SJSA1 (cell line): ENCODE measurements at regions not wholly inside any gene's neighbourhood (a gene's known extent, or its start where the extent isn't known, plus 50 kb on each side); places are given as distances from the start of the nearest gene placed in this dataset.

ENCODE experiments used
- DNase-seq, 2 experiments: peaks; one replicate each; pipeline ENCODE4 v3.0.0-alpha.2; 2015 to 2020; ENCODE audit warnings: low spot score in 2 of 2, low read depth in 1 of 2
- H3K27ac ChIP-seq: fragments of 250-450 bp; sonication (Bioruptor Pico); 2 replicates; pipeline ENCODE4 v1.5.1; 2020; ENCODE audit warnings: mild to moderate bottlenecking, moderate library complexity
- H3K27me3 ChIP-seq: fragments of 250-450 bp; sonication (Bioruptor Pico); replicated peaks from 2 replicates; pipeline ENCODE4 v1.5.1; 2020; ENCODE audit warnings: mild to moderate bottlenecking, moderate library complexity
- H3K36me3 ChIP-seq: fragments of 250-450 bp; sonication (Bioruptor Pico); 2 replicates; pipeline ENCODE4 v1.5.1; 2020; ENCODE audit warnings: mild to moderate bottlenecking
- H3K4me1 ChIP-seq: fragments of 250-450 bp; sonication (Bioruptor Pico); replicated peaks from 2 replicates; pipeline ENCODE4 v1.6.1; 2021; ENCODE audit warnings: mild to moderate bottlenecking
- H3K4me3 ChIP-seq: fragments of 250-450 bp; sonication (Bioruptor Pico); 2 replicates; pipeline ENCODE4 v1.5.1; 2020; ENCODE audit warnings: mild to moderate bottlenecking
- H3K9me3 ChIP-seq: fragments of 250-450 bp; sonication (Bioruptor Pico); replicated peaks from 2 replicates; pipeline ENCODE4 v1.5.1; 2020; ENCODE audit warnings: mild to moderate bottlenecking

DNA sequence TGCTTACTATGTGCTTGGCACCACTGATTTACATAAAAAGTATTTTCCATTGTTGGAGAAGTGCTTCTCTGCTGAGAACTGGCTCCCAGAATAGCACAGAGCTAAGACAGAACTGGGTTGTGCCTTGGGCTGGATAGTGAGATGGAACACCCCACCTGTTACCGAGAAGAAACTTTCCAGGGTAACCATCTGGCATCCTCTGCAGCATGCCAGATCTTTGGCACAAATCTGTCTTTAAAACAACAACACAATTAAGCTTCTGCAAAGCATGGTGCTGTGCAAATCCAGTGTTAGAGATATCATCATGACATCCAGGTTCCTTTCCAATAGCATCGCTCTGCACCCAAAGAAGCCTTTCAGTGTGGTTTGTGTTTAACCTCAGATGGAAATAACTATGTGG is 202.5 kb upstream of the RFC3 start:
- H3K4me3 ChIP-seq, result no peak overlapping the region
- H3K9me3 ChIP-seq, result no peaks in the 10 kb centered on the region
- no peaks in the 10 kb centered on the region for H3K27me3 ChIP-seq
- H3K27ac ChIP-seq, result no peak overlapping the region
- peaks cover 6% of the 10 kb centered on the region for H3K4me1 ChIP-seq
- no peak for DNase-seq
- H3K36me3 ChIP-seq, result no peaks in the 10 kb centered on the region

DNA sequence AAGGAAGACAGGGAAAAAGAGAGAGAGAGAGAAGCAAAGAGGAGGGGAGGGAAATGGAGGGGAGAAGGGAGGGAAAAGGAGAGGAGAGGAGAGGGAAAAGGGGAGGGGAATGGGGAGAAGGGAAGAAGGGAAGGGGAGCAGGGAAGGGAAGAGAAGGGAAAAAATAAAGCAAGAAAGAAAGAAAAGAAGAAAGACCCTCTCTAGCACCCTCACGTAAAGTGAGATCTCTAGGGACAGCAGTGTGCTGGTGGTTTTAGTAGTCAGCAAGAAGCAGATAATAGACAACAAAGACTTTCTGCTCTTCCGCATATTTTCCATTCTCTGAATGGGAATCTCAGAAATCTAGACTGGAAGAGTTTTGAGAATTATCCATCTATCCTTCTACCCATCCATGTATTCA is 201.8 kb upstream of the RFC3 start:
- no peak overlapping the region for H3K27ac ChIP-seq
- no peaks in the 10 kb centered on the region; the same call in 1 of the 2 replicates for H3K4me1 ChIP-seq
- DNase-seq, result no peak
- no peaks in the 10 kb centered on the region for H3K9me3 ChIP-seq
- no peaks in the 10 kb centered on the region for H3K27me3 ChIP-seq
- H3K36me3 ChIP-seq, result no peaks in the 10 kb centered on the region
- no peak overlapping the region for H3K4me3 ChIP-seq

DNA sequence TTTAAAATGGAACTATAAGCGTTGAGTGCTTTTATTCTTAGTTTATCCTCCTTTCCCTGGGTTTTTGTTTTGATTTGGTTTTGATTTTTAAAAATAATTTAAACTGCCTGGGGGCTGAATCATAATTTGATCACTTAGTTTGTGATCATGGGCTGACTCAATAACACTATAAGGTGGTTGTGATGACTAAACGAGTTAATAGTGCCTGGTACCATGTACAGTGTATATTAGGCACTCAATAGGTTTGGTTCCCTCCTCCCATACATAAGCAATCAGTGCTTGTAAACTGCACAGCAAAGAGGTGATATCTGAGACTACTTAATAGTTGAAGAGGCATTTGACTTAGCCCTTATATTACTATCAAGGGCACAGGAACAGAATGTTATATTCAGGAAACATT is 200.9 kb upstream of the RFC3 start:
- Histone ChIP-seq H3K27ac (no peak overlapping the region), H3K4me1 (no peaks in the 10 kb centered on the region), H3K27me3 (no peaks in the 10 kb centered on the region), H3K4me3 (no peak overlapping the region), H3K9me3 (no peaks in the 10 kb centered on the region), H3K36me3 (no peaks in the 10 kb centered on the region)
- DNase-seq, result no peak

- no peak overlapping the region for H3K27ac ChIP-seq
- H3K4me3 ChIP-seq, result no peak overlapping the region
- no peaks in the 10 kb centered on the region for H3K4me1 ChIP-seq
- no peaks in the 10 kb centered on the region for H3K36me3 ChIP-seq
- H3K9me3 ChIP-seq, result no peaks in the 10 kb centered on the region
- no peak for DNase-seq
- no peaks in the 10 kb centered on the region for H3K27me3 ChIP-seq
Observed at GRCh38 chr13:33624253-33624652, 193.7 kb upstream of the RFC3 start.

DNA sequence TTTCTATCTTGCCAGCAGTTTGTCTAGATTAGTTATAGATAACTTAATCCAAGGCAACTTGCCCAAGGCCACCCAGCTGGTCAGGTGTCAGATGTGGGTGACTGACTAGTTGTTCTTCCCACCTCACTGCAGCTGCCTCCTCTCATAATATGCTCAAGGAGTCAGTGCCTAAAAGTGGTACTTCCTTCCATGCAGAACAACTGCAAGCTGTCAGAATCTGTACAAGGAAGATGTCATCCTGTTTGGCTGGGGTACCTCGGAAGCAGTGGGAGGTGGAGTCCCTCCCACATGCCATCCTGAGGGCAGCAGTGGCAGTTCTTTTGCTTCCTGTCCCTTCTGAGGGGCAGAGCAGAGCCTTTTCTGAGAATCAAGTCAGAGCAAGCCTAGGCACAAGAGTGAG is 193.2 kb upstream of the RFC3 start:
- H3K4me1 ChIP-seq, result no peaks in the 10 kb centered on the region
- no peaks in the 10 kb centered on the region for H3K9me3 ChIP-seq
- no peaks in the 10 kb centered on the region for H3K36me3 ChIP-seq
- H3K4me3 ChIP-seq, result no peak overlapping the region
- no peaks in the 10 kb centered on the region for H3K27me3 ChIP-seq
- no peak for DNase-seq
- no peak overlapping the region for H3K27ac ChIP-seq

DNA sequence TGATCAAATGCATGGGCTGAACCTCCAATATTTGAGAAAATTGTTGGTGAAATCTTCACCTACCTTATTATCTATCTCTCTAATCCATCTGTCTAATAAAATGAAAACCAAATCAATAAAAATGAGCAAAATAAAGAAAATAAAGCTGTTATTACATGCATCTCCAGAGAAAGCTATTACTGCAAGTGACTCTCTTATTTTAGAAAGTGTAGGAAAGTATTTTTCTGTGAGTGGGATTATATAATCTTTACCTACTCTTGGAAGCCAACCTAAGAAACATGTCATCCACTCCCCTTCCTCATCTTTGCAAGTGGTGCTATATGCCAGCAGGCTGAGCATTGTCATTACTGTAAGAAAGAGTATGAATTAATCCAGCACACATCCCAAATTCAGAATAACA is 191.5 kb upstream of the RFC3 start:
- no peaks in the 10 kb centered on the region for H3K4me1 ChIP-seq
- H3K4me3 ChIP-seq, result no peak overlapping the region
- no peaks in the 10 kb centered on the region for H3K36me3 ChIP-seq
- no peaks in the 10 kb centered on the region for H3K9me3 ChIP-seq
- no peak for DNase-seq
- no peaks in the 10 kb centered on the region for H3K27me3 ChIP-seq
- no peak overlapping the region for H3K27ac ChIP-seq

DNA sequence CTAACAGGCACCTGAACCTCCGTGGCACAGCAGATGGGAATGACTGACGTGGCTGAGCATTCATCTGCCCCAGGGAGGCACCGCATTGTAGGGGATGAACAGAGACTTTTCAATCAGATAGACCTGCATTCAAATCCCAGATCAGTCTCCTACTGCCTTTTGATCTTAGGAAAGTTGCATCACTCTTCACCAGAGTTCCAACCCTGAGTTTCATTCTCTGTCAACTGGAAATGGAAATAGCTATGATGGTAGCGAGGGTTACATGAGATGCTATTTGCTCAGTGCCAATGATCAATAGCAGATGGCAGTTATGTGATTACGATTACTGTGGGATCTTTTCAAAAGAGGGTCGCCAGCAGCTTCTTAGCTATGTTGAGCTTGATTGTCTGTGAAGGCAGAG is 189.3 kb upstream of the RFC3 start:
- no peak overlapping the region for H3K27ac ChIP-seq
- H3K36me3 ChIP-seq, result no peaks in the 10 kb centered on the region
- no peaks in the 10 kb centered on the region for H3K27me3 ChIP-seq
- H3K9me3 ChIP-seq, result no peaks in the 10 kb centered on the region
- no peaks in the 10 kb centered on the region for H3K4me1 ChIP-seq
- DNase-seq, result no peak
- no peak overlapping the region for H3K4me3 ChIP-seq

- peaks cover 9% of the 10 kb centered on the region for H3K4me1 ChIP-seq
- H3K36me3 ChIP-seq, result no peaks in the 10 kb centered on the region
- H3K9me3 ChIP-seq, result no peaks in the 10 kb centered on the region
- no peak overlapping the region for H3K27ac ChIP-seq
- H3K27me3 ChIP-seq, result no peaks in the 10 kb centered on the region
- H3K4me3 ChIP-seq, result no peak overlapping the region
- no peak for DNase-seq
Observed at GRCh38 chr13:33629605-33630360, 188.2 kb upstream of the RFC3 start.

DNA sequence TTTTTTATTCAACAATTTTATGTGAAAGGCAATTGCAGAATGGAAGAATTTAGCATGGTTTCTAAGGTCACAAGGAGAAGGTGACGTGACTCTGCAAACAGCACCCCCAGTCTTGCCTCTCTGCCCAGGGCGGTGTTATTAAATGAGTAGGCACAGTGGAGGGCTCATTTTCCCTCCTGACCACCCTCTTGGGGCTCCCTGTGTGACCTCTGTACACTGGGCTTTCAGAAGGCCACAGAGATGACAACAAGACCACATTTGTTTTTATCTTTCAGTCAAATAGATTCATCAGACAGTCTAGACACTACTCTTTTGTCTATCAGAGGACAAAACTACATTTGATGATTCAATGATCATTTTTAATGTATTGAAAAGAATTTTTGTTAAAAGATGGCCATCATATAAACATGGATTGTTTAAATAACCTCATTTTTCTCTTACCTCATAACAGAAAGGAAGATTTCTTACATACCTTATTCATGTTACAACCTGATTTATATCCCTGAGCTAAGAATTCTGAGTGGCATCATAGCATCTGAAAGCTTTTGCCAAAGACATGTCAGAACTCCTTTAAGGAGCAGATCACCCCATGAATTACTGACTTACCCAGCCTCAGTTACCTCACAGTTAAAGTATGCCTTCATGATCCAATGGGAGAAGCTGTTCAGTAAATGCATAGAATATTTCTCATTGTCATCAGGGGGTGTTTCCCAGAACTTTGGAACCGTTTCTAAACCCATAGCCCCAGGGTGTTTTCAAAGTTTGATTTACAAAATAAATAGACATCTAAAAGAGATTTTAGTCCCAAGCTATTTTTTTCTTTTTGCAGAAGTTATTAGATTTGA is 184.0 kb upstream of the RFC3 start:
- no peak overlapping the region for H3K4me3 ChIP-seq
- no peaks in the 10 kb centered on the region for H3K36me3 ChIP-seq
- H3K27ac ChIP-seq, result no peak overlapping the region
- DNase-seq, result no peak
- no peaks in the 10 kb centered on the region for H3K27me3 ChIP-seq
- H3K4me1 ChIP-seq, result peaks cover 20% of the 10 kb centered on the region
- H3K9me3 ChIP-seq, result no peaks in the 10 kb centered on the region

GRCh38 chr13:33634546-33634982 is 183.4 kb upstream of the RFC3 start:
- peak in 1 of 2 experiments; percentile 31 for DNase-seq
- Histone ChIP-seq H3K27me3 (no peaks in the 10 kb centered on the region), H3K4me1 (peaks cover 20% of the 10 kb centered on the region), H3K9me3 (no peaks in the 10 kb centered on the region), H3K36me3 (no peaks in the 10 kb centered on the region), H3K27ac (no peak overlapping the region), H3K4me3 (no peak overlapping the region)

- Histone ChIP-seq H3K4me3 (no peak overlapping the region), H3K9me3 (no peaks in the 10 kb centered on the region), H3K27ac (no peak overlapping the region), H3K27me3 (no peaks in the 10 kb centered on the region), H3K36me3 (no peaks in the 10 kb centered on the region), H3K4me1 (peaks cover 20% of the 10 kb centered on the region)
- no peak for DNase-seq
Observed at GRCh38 chr13:33636243-33636642, 181.7 kb upstream of the RFC3 start.

DNA sequence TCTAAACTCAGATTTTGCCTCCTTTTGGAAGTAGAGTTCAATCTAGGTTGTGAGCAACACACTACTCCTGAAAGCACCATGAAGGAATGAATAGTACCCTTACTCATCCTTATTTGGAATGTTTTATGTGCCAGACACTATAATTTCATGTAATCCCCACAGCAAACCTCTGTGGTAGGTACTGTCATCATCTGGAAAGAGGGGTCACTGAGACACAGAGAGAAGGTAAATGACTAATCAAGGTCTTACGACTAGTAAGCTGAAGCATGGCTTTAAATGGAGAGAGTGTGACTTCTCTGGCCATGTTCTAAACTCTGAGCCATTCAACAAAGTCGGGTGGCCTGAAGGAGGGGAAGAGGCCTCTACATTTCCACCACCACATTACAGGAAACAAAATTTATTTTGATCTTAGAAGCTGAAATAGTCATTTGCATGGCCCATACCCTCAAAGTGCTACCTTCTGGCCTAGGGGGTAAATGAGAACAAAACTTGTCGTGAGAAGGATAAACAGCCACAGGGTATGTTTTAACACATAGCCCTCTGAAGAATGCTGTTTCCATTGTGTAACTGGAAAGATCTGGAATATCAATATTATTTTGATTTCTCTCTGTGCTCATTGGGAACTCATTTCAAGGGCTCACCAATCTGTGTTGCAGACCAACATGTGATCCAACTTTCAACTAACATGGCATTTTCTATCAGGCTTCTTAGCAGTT is 180.8 kb upstream of the RFC3 start:
- no peak overlapping the region for H3K27ac ChIP-seq
- H3K4me3 ChIP-seq, result no peak overlapping the region
- no peaks in the 10 kb centered on the region for H3K27me3 ChIP-seq
- H3K9me3 ChIP-seq, result no peaks in the 10 kb centered on the region
- H3K4me1 ChIP-seq, result peaks cover 21% of the 10 kb centered on the region
- no peak for DNase-seq
- no peaks in the 10 kb centered on the region for H3K36me3 ChIP-seq

- Histone ChIP-seq H3K36me3 (no peaks in the 10 kb centered on the region), H3K4me1 (peaks cover 25% of the 10 kb centered on the region), H3K27me3 (no peaks in the 10 kb centered on the region), H3K4me3 (no peak overlapping the region), H3K9me3 (no peaks in the 10 kb centered on the region), H3K27ac (no peak overlapping the region)
- no peak for DNase-seq
Observed at GRCh38 chr13:33637978-33638743, 179.8 kb upstream of the RFC3 start.
